H1 (cell line): ENCODE measurements at regions not wholly inside any gene's neighbourhood (a gene's known extent, or its start where the extent isn't known, plus 50 kb on each side); places are given as distances from the start of the nearest gene placed in this dataset.

Source experiments
- FOSL1 ChIP-seq: IDR thresholded peaks from 2 replicates; pipeline ENCODE4 v1.6.1; 2011; ENCODE audit warnings: mild to moderate bottlenecking, low read depth, low read length, moderate library complexity; ENCODE audit not compliant: insufficient read depth
- GABPA ChIP-seq: IDR thresholded peaks from 2 replicates; pipeline ENCODE4 v1.6.1; 2011; ENCODE audit warnings: mild to moderate bottlenecking, low read length, moderate library complexity, borderline replicate concordance; ENCODE audit not compliant: insufficient read depth
- TF ChIP-seq, protein P1 (sequence below): fragments of 300-600 bp; sonication (generic); IDR thresholded peaks from 2 replicates; pipeline ENCODE4 v1.7.1; 2012; ENCODE audit warnings: low read length, moderate library complexity, mild to moderate bottlenecking, inconsistent platforms; ENCODE audit not compliant: insufficient replicate concordance

DNA sequence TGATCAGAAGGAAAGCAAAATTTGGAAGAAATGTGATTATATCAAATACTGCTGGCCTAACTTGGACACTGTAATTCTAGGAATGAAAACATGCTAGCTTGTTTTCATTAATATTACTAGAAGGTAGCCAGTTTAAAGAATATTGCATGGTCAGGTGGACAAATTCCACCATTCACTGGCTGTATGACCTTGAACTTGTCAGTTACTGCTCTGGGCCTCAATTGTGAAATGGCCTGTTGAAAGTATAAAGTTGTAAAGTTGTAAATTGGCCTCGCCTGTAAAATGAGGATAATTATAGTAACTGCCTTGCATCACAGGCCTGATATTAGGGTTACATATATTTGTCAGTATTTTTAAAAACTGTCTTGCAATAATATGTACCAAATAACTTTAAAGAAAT, 398.4 kb upstream of the CHST9 start (continued):
- TF ChIP-seq, protein P1, sequence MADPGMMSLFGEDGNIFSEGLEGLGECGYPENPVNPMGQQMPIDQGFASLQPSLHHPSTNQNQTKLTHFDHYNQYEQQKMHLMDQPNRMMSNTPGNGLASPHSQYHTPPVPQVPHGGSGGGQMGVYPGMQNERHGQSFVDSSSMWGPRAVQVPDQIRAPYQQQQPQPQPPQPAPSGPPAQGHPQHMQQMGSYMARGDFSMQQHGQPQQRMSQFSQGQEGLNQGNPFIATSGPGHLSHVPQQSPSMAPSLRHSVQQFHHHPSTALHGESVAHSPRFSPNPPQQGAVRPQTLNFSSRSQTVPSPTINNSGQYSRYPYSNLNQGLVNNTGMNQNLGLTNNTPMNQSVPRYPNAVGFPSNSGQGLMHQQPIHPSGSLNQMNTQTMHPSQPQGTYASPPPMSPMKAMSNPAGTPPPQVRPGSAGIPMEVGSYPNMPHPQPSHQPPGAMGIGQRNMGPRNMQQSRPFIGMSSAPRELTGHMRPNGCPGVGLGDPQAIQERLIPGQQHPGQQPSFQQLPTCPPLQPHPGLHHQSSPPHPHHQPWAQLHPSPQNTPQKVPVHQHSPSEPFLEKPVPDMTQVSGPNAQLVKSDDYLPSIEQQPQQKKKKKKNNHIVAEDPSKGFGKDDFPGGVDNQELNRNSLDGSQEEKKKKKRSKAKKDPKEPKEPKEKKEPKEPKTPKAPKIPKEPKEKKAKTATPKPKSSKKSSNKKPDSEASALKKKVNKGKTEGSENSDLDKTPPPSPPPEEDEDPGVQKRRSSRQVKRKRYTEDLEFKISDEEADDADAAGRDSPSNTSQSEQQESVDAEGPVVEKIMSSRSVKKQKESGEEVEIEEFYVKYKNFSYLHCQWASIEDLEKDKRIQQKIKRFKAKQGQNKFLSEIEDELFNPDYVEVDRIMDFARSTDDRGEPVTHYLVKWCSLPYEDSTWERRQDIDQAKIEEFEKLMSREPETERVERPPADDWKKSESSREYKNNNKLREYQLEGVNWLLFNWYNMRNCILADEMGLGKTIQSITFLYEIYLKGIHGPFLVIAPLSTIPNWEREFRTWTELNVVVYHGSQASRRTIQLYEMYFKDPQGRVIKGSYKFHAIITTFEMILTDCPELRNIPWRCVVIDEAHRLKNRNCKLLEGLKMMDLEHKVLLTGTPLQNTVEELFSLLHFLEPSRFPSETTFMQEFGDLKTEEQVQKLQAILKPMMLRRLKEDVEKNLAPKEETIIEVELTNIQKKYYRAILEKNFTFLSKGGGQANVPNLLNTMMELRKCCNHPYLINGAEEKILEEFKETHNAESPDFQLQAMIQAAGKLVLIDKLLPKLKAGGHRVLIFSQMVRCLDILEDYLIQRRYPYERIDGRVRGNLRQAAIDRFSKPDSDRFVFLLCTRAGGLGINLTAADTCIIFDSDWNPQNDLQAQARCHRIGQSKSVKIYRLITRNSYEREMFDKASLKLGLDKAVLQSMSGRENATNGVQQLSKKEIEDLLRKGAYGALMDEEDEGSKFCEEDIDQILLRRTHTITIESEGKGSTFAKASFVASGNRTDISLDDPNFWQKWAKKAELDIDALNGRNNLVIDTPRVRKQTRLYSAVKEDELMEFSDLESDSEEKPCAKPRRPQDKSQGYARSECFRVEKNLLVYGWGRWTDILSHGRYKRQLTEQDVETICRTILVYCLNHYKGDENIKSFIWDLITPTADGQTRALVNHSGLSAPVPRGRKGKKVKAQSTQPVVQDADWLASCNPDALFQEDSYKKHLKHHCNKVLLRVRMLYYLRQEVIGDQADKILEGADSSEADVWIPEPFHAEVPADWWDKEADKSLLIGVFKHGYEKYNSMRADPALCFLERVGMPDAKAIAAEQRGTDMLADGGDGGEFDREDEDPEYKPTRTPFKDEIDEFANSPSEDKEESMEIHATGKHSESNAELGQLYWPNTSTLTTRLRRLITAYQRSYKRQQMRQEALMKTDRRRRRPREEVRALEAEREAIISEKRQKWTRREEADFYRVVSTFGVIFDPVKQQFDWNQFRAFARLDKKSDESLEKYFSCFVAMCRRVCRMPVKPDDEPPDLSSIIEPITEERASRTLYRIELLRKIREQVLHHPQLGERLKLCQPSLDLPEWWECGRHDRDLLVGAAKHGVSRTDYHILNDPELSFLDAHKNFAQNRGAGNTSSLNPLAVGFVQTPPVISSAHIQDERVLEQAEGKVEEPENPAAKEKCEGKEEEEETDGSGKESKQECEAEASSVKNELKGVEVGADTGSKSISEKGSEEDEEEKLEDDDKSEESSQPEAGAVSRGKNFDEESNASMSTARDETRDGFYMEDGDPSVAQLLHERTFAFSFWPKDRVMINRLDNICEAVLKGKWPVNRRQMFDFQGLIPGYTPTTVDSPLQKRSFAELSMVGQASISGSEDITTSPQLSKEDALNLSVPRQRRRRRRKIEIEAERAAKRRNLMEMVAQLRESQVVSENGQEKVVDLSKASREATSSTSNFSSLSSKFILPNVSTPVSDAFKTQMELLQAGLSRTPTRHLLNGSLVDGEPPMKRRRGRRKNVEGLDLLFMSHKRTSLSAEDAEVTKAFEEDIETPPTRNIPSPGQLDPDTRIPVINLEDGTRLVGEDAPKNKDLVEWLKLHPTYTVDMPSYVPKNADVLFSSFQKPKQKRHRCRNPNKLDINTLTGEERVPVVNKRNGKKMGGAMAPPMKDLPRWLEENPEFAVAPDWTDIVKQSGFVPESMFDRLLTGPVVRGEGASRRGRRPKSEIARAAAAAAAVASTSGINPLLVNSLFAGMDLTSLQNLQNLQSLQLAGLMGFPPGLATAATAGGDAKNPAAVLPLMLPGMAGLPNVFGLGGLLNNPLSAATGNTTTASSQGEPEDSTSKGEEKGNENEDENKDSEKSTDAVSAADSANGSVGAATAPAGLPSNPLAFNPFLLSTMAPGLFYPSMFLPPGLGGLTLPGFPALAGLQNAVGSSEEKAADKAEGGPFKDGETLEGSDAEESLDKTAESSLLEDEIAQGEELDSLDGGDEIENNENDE = no peak
- TF ChIP-seq FOSL1 (no peak), GABPA (no peak)
